ENCODE measurements at regions not wholly inside any gene's neighbourhood (a gene's known extent, or its start where the extent isn't known, plus 50 kb on each side); places are given as distances from the start of the nearest gene placed in this dataset.
"Not testable (repeated sequence)": the region's sequence is repeated elsewhere in the genome, so short reads cannot be mapped to it uniquely, and the experiment has no call there.

DNA sequence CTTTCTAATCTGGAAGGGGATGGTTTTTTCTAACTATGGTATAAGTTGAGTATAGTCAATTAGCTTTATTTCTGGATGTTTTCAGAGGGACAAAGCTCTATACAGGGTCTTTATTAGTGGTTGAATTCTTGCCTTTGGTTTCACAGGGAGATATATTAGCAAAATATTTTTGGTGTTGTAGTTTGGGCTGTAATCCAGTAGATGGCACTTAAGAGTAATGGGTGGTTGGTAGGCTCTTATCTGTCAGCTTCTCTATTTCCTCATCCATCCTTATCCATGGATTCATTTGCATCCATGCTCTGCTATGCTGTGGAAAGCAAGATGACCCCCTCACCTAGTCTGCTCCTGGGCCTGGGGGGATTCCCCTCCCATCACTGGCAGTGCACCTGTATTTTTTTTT lies 363.6 kb upstream of the CYLC2 start:
- Histone ChIP-seq H3K27me3 (ENCODE audit: insufficient read depth, poor library complexity, severe bottlenecking) (no peaks in the 10 kb centered on the region), H3K4me3 (replicated peaks; ENCODE audit: insufficient read depth, low read length) (no peak overlapping the region), H3K27ac (replicated peaks) (no peak overlapping the region)
- no peak for DNase-seq (ENCODE audit: low read depth in 1 of 2, low spot score in 1 of 2)
- TF ChIP-seq GABPA (IDR thresholded peaks at IDR 0.05; ENCODE audit: low read depth): no peak
- no peak for TF ChIP-seq SPI1 (IDR thresholded peaks at IDR 0.05; ENCODE audit: borderline replicate concordance, low read depth)
- TF ChIP-seq, protein P1, sequence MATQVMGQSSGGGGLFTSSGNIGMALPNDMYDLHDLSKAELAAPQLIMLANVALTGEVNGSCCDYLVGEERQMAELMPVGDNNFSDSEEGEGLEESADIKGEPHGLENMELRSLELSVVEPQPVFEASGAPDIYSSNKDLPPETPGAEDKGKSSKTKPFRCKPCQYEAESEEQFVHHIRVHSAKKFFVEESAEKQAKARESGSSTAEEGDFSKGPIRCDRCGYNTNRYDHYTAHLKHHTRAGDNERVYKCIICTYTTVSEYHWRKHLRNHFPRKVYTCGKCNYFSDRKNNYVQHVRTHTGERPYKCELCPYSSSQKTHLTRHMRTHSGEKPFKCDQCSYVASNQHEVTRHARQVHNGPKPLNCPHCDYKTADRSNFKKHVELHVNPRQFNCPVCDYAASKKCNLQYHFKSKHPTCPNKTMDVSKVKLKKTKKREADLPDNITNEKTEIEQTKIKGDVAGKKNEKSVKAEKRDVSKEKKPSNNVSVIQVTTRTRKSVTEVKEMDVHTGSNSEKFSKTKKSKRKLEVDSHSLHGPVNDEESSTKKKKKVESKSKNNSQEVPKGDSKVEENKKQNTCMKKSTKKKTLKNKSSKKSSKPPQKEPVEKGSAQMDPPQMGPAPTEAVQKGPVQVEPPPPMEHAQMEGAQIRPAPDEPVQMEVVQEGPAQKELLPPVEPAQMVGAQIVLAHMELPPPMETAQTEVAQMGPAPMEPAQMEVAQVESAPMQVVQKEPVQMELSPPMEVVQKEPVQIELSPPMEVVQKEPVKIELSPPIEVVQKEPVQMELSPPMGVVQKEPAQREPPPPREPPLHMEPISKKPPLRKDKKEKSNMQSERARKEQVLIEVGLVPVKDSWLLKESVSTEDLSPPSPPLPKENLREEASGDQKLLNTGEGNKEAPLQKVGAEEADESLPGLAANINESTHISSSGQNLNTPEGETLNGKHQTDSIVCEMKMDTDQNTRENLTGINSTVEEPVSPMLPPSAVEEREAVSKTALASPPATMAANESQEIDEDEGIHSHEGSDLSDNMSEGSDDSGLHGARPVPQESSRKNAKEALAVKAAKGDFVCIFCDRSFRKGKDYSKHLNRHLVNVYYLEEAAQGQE (IDR thresholded peaks at IDR 0.05; ENCODE audit: insufficient replicate concordance, low read depth): no peak
- TF ChIP-seq, protein P2, sequence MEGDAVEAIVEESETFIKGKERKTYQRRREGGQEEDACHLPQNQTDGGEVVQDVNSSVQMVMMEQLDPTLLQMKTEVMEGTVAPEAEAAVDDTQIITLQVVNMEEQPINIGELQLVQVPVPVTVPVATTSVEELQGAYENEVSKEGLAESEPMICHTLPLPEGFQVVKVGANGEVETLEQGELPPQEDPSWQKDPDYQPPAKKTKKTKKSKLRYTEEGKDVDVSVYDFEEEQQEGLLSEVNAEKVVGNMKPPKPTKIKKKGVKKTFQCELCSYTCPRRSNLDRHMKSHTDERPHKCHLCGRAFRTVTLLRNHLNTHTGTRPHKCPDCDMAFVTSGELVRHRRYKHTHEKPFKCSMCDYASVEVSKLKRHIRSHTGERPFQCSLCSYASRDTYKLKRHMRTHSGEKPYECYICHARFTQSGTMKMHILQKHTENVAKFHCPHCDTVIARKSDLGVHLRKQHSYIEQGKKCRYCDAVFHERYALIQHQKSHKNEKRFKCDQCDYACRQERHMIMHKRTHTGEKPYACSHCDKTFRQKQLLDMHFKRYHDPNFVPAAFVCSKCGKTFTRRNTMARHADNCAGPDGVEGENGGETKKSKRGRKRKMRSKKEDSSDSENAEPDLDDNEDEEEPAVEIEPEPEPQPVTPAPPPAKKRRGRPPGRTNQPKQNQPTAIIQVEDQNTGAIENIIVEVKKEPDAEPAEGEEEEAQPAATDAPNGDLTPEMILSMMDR (IDR thresholded peaks at IDR 0.05; ENCODE audit: insufficient read depth, low read length): no peak
- no peak for TF ChIP-seq POLR2AphosphoS5 (IDR thresholded peaks at IDR 0.05; ENCODE audit: low read depth)

DNA sequence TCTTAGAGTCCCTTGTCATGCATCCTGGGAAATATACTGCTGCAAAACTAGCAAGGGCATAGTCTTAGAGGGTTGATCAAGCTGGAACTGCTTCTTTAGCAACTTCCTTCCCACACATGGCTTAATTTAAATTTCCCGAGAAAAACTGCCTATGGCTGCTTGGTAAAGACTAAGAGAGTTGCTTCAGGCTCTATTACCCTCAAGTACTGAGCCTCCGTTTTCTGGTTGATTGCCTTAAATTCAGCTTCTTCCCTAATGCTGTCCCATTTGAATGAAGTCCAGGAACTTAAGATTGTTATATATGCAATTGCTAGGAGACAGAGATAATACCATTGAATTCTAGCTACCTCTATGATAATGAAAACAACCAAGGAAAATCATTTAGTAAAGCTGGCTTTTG lies 385.7 kb upstream of the CYLC2 start:
- no peak overlapping the region for H3K4me3 ChIP-seq (replicated peaks; ENCODE audit: insufficient read depth, low read length)
- no peak overlapping the region for H3K27ac ChIP-seq (replicated peaks)
- DNase-seq (ENCODE audit: low read depth in 1 of 2, low spot score in 1 of 2): no peak
- TF ChIP-seq GABPA (IDR thresholded peaks at IDR 0.05; ENCODE audit: low read depth) (no peak), POLR2AphosphoS5 (IDR thresholded peaks at IDR 0.05; ENCODE audit: low read depth) (no peak), SPI1 (IDR thresholded peaks at IDR 0.05; ENCODE audit: borderline replicate concordance, low read depth) (no peak)
- TF ChIP-seq, protein P1 (IDR thresholded peaks at IDR 0.05; ENCODE audit: insufficient replicate concordance, low read depth): no peak
- TF ChIP-seq, protein P2 (IDR thresholded peaks at IDR 0.05; ENCODE audit: insufficient read depth, low read length): no peak
- H3K27me3 ChIP-seq (ENCODE audit: insufficient read depth, poor library complexity, severe bottlenecking): no peaks in the 10 kb centered on the region

DNA sequence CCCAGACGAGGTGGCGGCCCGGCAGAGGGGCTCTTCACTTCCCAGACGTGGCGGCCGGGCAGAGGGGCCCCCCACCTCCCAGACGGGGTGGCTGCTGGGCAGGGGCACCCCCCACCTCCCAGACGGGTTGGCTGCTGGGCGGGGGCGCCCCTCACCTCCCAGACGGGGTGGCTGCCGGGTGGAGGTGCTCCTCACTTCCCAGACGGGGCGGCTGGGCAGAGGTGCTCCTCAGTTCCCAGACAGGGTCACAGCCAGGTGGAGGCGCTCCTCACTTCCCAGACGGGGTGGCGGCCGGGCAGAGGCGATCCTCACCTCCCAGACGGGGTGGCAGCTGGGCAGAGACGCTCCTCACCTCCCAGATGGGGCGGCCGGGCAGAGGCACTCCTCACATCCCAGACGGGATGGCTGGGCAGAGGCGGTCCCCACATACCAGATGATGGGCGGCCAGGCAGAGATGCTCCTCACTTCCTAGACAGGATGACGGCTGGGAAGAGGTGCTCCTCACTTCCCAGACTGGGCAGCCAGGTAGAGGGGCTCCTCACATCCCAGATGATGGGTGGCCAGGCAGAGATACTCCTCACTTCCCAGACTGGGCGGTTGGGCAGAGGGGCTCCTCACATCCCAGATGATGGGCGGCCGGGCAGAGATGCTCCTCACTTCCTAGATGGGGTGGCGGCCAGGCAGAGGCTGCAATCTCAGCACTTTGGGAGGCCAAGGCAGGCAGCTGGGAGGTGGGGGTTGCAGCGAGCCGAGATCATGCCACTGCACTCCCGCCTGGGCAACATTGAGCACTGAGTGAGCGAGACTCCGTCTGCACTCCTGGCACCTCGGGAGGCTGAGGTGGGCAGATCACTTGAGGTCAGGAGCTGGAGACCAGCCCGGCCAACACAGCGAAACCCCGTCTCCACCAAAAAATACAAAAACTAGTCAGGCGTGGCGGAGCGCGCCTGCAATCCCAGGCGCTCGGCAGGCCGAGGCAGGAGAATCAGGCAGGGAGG lies 391.6 kb upstream of the CYLC2 start:
- H3K27ac ChIP-seq (replicated peaks); H3K27me3 ChIP-seq (ENCODE audit: insufficient read depth, poor library complexity, severe bottlenecking); H3K4me3 ChIP-seq (replicated peaks; ENCODE audit: insufficient read depth, low read length); DNase-seq (ENCODE audit: low read depth in 1 of 2, low spot score in 1 of 2): not testable (repeated sequence)

DNA sequence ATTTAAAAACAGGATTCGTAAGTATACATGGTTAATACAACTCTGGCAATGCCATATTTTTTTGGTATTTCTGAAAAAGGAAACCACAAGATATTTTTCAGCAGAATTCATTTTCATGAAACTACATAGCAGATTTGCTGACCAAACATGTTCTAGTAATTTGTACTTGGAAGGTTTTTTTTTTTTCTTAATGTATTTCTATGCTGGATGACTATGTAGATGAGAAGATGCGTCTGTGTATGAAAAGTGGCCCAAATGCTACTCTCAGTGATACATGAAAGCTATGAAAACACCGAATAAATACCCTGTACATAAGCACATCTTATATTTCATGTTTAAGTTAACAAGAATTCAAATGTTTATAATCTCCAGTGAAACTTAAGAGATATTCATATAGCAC lies 400.9 kb upstream of the CYLC2 start:
- DNase-seq (ENCODE audit: low read depth in 1 of 2, low spot score in 1 of 2): no peak
- TF ChIP-seq, protein P2 (IDR thresholded peaks at IDR 0.05; ENCODE audit: insufficient read depth, low read length): no peak
- TF ChIP-seq GABPA (IDR thresholded peaks at IDR 0.05; ENCODE audit: low read depth) (no peak), SPI1 (IDR thresholded peaks at IDR 0.05; ENCODE audit: borderline replicate concordance, low read depth) (no peak), POLR2AphosphoS5 (IDR thresholded peaks at IDR 0.05; ENCODE audit: low read depth) (no peak)
- TF ChIP-seq, protein P1 (IDR thresholded peaks at IDR 0.05; ENCODE audit: insufficient replicate concordance, low read depth): no peak

More for the DNA sequence above, 400.9 kb upstream of the CYLC2 start:
- no peak overlapping the region for H3K4me3 ChIP-seq (replicated peaks; ENCODE audit: insufficient read depth, low read length)
- no peaks in the 10 kb centered on the region for H3K27me3 ChIP-seq (ENCODE audit: insufficient read depth, poor library complexity, severe bottlenecking)
- H3K27ac ChIP-seq (replicated peaks): no peak overlapping the region
